ENCODE measurements at regions not wholly inside any gene's neighbourhood (a gene's known extent, or its start where the extent isn't known, plus 50 kb on each side); places are given as distances from the start of the nearest gene placed in this dataset.

DNA sequence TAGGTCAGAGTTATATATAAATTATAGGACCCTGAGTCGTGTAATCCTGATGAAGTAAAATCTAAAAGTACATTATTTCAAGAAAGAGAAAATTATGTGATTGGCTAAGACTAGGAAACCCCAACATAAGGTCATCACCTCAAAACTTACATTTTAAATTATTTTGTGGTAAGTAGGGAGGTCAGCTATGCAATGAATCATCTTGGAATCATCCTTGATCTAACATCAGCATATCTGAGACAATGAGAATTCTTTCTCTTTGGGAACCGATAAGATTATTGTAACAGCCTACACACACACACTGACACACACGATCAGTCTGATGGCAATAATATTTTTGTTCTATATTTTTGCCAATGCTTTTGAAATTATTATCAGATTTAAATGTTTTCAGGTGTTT is 904.8 kb upstream of the CHAC2 start:
- TF ChIP-seq, protein P1, sequence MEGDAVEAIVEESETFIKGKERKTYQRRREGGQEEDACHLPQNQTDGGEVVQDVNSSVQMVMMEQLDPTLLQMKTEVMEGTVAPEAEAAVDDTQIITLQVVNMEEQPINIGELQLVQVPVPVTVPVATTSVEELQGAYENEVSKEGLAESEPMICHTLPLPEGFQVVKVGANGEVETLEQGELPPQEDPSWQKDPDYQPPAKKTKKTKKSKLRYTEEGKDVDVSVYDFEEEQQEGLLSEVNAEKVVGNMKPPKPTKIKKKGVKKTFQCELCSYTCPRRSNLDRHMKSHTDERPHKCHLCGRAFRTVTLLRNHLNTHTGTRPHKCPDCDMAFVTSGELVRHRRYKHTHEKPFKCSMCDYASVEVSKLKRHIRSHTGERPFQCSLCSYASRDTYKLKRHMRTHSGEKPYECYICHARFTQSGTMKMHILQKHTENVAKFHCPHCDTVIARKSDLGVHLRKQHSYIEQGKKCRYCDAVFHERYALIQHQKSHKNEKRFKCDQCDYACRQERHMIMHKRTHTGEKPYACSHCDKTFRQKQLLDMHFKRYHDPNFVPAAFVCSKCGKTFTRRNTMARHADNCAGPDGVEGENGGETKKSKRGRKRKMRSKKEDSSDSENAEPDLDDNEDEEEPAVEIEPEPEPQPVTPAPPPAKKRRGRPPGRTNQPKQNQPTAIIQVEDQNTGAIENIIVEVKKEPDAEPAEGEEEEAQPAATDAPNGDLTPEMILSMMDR (IDR thresholded peaks at IDR 0.05; ENCODE audit: insufficient read depth, low read length, poor library complexity, severe bottlenecking) = no peak
- TF ChIP-seq EZH2phosphoT487 (conservative IDR thresholded peaks at IDR 0.05; ENCODE audit: low read length) = no peak

Data from SU-DHL-6 (cell line).